ENCODE measurements at regions not wholly inside any gene's neighbourhood (a gene's known extent, or its start where the extent isn't known, plus 50 kb on each side); places are given as distances from the start of the nearest gene placed in this dataset.

DNA sequence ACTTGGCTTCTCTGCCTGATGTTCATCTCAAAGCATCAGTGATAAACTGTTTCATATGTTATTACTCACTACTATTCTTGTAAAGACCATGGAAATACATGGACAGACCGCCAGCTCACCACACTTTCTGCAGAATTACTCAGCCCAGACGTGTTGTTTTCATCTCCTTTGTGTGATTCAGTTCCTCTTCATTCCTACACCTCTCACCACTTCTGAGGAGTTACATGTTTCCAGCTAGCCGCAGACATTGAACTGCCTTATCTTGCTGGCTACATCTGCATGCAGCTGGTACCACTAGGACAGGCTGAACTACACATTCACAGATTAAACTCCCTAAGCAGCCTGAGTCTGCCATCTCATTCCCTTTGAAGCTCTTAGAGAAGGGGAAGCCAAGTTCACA is 443.2 kb upstream of the FGF16 start:
- TF ChIP-seq CREB1 (IDR thresholded peaks at IDR 0.05; ENCODE audit: low read depth) = no peak
- TF ChIP-seq, protein P1, sequence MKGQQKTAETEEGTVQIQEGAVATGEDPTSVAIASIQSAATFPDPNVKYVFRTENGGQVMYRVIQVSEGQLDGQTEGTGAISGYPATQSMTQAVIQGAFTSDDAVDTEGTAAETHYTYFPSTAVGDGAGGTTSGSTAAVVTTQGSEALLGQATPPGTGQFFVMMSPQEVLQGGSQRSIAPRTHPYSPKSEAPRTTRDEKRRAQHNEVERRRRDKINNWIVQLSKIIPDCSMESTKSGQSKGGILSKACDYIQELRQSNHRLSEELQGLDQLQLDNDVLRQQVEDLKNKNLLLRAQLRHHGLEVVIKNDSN (IDR thresholded peaks at IDR 0.05) = no peak
